Fibroblast of gingiva (primary cell): ENCODE measurements at regions not wholly inside any gene's neighbourhood (a gene's known extent, or its start where the extent isn't known, plus 50 kb on each side); places are given as distances from the start of the nearest gene placed in this dataset.

ENCODE experiments used
- DNase-seq: peaks from one replicate; pipeline ENCODE4 v3.0.0-alpha.2; 2011; ENCODE audit warnings: low read depth

DNA sequence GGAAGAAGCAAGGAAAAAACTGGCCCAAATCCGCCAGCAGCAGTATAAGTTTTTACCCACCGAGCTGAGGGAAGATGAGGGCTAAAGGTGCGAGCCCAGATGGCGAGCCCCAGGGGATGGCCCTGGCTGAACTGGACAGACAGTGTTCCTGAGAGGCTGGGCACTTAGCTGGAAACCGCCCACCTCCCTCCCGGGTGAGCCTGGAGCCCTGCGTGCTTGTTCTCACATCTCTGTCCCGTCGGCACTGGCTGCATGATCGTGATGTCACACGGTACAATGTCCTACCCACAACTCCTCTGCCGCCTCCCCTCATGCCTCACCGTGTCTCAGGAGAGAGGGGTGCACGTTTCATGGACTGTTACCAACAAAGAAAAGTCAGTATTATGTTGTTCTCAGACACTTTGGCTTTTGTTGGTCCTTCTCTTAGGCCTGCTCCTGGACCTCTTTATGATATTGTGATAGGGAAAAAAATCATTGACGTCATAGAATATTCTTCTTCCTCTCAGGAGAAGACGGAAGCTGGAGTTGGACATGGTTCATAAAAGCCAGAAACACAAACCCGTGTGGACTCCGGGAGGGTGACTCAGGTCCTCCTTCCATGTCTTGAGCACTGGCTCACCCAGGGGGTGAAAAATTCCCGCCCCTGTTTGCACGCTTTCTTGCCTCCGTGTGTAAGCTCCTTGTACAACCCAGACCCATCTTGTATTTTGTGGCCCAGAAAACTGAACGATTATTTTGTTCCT is 201.8 kb upstream of the TPM1 start:
- DNase-seq, result no peak

GRCh38 chr15:62841269-62841628 is 201.3 kb upstream of the TPM1 start:
- DNase-seq, result no peak

GRCh38 chr15:62841891-62842559 is 200.5 kb upstream of the TPM1 start:
- DNase-seq, result no peak

DNA sequence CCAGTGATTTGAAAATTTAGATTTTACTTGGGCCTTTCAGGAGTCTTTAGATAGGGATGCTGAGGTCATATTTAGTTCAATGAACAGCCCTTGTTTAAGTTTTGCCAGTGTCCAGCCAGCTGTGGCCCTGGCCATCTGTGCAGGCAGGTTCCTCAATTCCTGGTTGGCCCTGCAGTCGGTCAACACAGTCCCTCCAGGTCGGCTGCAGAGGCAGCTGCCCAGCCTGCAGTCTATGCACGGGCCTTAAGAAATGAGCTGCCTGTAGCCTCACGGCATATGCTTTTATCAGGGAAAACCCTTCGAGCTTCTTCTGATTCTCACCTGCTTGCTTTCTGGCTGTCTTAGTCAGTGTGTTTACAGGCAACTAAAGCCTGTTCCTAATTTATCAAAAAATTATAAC is 199.2 kb upstream of the TPM1 start:
- DNase-seq, result no peak

DNA sequence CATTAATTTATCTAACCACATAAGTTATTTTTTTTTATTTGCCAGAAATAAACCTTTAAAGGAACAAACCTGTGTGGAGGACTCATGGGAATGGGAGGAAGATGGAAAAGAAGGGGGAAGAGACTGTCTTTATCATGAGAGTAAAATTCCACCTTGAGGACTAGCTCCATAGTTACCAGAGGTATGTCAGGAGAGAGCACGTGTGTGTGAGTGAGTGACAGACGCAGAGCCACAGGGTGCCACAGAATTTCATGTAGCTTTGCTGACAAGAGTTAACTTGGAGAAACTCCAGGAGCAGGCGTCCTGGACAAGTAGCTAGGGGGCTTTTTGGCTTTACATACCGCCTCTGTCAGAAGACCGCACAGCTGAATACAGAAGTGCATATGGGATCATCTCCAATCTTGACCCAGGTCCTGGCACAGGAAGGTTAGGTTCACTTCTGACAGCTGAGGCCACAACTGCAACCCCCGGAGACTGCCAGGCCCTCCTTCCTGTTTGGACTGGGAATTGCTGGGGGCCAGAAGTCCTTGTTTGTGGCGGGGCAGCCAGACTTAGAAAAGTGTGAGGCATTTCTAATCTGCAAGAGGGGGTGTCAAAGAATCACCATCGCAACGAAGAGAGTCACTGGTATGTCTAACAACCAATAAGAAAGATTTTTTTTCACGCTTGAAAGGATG is 197.8 kb upstream of the TPM1 start:
- DNase-seq, result no peak

DNA sequence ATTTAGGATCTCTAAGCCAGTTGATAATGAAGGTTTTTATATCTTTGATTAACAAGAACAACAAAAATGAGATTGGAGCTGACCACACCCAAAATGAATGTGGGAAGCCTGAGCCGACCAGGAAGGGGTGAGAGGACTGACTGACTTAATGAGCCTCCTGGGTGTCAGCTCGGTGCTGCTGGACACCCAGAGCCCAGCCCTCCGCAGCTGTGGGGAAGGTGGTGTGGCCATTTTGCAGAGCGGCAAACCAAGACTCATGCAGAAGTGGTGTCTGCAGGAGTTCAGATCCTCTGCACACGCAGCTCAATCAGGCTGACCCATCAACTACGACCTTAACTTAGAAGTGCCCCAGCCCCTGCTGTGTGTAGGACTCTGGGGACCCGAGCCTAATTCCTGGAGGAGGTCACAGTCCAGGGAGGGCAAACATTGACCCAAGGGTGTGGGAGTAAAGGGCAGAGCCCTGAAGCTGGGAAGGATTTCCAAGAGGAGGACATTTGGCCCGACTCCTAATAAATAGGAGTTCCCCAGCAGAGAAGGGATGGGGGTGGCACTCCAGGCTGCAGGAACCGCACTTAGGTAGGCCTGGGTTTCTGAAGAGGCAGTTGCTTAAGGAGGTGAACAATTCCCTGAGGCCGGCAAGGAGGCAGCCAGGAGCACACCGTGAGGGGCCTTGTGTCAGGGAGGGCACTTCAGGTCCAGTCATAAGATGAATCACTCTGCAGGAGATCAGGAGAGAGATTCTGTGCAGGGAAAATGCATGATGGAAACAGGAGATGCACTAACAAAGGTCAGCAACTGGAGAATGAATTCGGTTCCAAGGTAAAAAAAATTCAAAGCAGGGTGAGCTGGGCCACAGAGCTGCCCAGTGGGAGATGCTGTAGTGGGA is 197.1 kb upstream of the TPM1 start:
- DNase-seq, result no peak

GRCh38 chr15:62846131-62846804 is 196.3 kb upstream of the TPM1 start:
- no peak for DNase-seq

DNA sequence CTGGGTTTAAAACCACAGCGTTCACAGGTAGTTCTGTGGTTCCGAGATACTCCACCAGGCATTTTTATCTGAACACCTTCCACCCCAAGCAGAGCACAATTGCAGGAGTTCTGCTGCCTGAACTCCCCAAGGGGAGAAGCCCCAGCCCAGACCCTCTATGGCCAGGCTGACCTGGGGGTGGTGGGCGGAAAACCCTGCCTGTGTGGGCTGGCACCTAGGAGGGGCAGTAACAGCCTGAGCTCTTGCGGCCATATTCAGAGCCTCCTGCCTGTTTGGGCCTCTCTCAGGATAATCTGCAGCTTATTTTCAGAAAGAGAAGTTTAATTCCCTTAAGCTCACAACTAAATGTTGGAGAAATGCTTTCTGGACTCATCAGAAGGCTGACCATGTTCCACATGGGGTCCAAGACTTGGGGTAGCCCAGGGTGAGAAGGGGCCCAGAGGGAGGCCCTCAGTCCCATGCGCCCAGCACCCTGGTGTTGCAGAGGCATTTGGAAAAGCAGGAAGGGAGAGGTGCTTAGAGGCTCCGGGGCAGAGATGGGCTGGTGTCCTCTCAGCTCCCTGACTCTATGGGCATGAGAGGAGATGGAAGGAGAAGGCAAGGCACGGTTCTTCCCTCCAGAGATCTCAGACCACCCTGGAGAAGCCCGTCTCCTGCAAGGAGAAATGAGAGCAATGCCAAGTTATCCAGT is 195.6 kb upstream of the TPM1 start:
- DNase-seq, result no peak

DNA sequence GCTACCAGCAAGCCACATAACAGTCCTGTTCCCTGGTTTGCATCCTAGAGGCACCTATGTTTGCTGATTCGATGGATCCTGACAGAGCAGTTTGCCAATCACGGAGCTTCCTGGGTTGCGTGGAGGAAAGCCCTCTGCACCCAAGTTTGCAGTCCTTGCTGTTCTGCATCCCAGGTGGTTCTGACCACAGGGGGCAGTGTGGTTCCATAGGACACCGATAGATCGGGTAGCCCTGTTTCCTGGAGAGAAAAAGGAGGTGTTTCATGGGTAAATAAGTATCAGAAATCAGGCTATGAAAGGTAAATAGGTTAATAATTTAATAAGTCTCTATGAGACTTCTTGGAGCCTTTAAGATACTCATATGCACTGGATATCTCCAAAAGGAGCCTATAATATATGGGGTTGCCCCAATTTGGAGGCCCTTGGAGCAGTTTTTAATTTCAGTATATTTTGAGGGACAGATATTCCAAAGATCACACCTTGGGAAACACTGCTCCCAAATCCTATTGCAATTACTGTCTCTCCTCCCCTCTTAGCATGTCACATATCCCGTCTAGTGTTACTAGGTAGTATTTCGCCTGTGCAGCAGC is 194.6 kb upstream of the TPM1 start:
- DNase-seq, result no peak

GRCh38 chr15:62848632-62849050 is 193.9 kb upstream of the TPM1 start:
- DNase-seq, result peak; percentile 28

- DNase-seq, result no peak
Measured at GRCh38 chr15:62849316-62850106, 193.0 kb upstream of the TPM1 start.

- no peak for DNase-seq
Measured at GRCh38 chr15:62850318-62850717, 192.2 kb upstream of the TPM1 start.

DNA sequence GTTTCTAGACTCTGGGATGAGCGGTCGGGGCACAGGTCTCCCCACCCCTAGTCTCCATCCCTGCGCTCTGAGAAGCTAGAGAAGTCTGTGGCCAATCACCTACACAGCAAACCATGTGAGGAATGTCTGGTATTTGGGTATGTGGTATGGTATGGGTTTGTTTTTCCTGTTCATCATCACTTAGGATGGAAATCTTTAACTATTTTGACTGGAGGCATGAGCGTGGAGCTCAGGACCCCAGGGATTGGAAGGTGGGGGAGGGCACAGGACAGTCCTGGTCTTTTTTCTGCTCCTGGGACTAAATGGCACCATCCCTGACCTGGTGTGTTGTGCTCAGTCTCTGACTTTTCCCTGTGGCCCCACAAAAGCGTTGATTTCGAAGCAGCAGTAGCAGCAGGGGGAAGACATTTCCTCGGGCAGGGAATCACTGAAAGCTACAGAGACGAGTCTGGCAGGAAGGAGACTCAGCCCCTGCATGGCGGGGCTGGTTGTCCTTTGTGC is 191.7 kb upstream of the TPM1 start:
- DNase-seq, result no peak

GRCh38 chr15:62853114-62853840 is 189.3 kb upstream of the TPM1 start:
- peak; percentile 21 for DNase-seq

- DNase-seq, result no peak
Measured at GRCh38 chr15:62853841-62854225, 188.7 kb upstream of the TPM1 start.

- DNase-seq, result no peak
Measured at GRCh38 chr15:62854420-62855084, 188.0 kb upstream of the TPM1 start.

- DNase-seq, result no peak
Measured at GRCh38 chr15:62855085-62855476, 187.5 kb upstream of the TPM1 start.

DNA sequence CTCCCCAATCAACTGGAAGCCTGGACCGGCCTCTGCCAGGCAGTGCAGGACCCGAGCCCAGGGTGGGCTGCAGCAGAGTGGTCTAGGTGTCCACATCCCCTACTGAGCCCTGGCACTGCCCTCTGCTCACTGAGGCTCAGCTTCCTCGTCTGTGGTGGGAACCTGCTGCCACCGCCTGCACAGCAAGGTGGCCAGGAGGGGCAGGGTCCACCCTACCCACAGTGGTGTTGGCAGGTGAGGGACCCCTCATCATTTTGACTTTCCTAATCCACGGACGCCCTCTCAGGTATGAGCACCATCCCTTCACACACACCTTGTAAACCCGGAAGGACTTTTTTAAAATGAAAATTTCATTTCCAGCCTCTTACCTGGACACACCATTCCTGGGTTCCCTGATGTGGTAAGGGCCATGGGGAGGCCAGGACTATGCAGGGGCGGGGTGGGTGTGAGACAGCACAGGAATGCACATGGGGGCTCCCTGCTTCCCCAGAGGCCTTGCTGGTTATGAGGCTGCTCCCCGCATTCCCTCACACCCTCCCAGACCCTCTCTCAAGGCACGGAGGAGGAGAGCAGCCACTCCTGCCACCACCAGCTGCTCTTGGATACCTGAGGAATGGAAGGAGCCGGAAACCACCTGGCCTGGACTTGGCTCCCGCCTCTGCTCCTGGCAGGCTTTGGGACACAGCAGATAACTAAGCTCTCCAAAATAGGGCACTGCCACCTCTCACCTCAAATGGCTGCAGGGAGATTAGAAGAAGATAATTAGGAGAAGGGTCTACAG is 185.9 kb upstream of the TPM1 start:
- no peak for DNase-seq
